ENCODE measurements at regions not wholly inside any gene's neighbourhood (a gene's known extent, or its start where the extent isn't known, plus 50 kb on each side); places are given as distances from the start of the nearest gene placed in this dataset.

DNA sequence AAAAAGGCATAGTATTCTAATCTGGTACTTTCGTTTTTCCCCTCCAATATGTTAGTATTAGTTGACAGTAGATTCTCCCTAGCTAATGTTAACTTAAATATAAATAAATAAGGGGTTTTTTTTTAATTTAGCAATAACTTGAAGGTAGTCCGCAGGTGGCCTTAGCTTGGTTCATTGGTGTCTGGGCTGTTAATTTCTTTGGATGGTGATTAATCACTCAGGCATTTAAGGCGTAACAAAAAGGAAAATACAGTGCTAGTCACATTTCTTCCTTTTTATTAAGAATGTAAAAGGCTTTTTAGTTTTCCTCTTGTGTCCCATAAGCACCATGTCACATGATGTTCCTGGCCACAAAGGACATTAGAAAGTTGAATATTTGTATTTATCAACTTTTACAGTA, 161.0 kb upstream of the POT1 start:
- TF ChIP-seq POLR2AphosphoS5 (IDR thresholded peaks at IDR 0.05; ENCODE audit: low read depth, low read length) (no peak), POLR2A (IDR thresholded peaks at IDR 0.05; ENCODE audit: low read depth, low read length) (no peak), TAF1 (IDR thresholded peaks at IDR 0.05; ENCODE audit: borderline replicate concordance, low read depth, low read length) (no peak)
